Ramos (cell line): ENCODE measurements at regions not wholly inside any gene's neighbourhood (a gene's known extent, or its start where the extent isn't known, plus 50 kb on each side); places are given as distances from the start of the nearest gene placed in this dataset.
"Not testable (repeated sequence)": the region's sequence is repeated elsewhere in the genome, so short reads cannot be mapped to it uniquely, and the experiment has no call there.

Experiments used
- in situ Hi-C: fragments of 300-500 bp; cut with MboI; formaldehyde crosslinking; loops from one replicate; pipeline ENCODE4 v1.14.3; 2022; ENCODE audit warnings: low sequenced_read_pairs; ENCODE audit not compliant: unreplicated experiment

DNA sequence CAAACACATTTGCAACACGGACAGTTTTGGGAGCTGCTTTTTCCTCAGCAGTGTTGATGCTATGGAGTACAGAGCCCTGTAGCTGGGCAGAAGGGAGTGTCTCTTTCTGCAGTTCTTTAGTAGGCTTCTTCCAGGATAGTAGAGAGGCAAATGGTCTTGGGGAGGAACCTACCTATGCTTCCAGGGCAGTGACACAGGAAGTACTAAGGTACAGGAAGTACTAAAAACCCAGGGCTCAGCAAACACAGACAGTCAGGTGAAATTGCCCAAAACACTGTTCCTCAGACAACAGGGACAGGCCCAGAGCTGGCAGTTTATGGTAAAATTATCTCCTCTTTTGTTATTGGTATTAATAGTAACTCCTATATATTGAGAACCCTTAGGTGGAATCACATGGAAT is 217.6 kb downstream of the TTC8 start:
- in situ Hi-C loops, result loop anchor here (5.0 to 25.0 kb wide), 2 partner anchors 370 to 720 kb away; partner anchors contain the start of gene FOXN3

DNA sequence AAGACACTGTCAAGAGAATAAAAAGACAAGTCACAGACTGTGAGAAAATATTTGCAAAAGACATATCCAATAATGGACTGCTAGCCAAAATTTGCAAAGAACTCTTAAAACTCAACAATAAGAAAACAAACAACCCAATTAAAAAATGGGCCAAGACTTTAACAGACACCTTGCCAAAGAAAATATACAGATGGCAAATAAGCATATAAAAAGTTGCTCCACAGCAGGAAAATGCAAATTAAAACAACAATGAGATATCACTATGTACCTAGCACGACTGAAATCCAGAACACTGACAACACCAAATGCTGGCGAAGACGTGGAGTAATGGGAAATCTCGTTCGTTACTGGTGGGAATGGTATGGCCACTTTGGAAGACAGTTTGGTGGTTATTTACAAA is 228.9 kb downstream of the TTC8 start:
- in situ Hi-C loops, result no loop called here

DNA sequence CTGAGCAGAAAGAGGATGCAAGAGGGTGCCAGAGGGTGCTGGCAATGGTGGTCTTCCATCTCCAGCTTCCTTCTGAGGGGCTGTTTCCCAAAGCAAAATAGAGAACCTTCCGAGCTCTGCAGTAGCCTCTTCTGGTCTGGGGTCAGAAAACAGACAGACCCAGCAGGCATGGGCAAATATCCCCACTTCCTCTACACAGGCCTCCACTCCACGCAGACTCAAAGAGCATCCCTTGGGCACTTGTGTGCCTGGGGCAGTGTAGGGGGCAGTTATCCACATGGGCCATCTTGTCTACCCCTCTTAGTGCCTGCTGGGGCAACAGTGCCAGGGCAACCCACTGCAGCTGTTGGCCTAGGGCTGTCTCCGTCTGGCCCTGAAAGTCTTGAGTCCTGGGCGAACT is 231.9 kb downstream of the TTC8 start:
- in situ Hi-C loops, result no loop called here

DNA sequence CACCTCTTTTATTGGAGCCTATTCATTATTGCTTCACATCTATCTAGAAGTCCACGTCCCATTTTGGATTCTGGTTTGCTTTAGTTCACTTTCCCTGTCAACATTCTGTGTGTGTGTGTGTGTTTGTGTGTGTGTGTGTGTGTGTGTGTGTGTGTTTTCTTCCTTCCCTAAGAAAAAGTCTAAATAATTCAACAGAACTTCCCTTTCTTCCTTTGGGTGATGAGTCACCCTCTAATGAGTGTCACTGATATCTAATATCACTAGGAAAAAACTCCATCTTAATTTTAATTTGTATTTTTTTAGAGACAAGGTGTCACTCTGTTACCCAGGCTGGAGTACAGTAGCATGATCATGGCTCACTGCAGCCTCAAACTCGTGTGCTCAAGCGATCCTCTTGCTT is 234.2 kb downstream of the TTC8 start:
- in situ Hi-C loops, result no loop called here

DNA sequence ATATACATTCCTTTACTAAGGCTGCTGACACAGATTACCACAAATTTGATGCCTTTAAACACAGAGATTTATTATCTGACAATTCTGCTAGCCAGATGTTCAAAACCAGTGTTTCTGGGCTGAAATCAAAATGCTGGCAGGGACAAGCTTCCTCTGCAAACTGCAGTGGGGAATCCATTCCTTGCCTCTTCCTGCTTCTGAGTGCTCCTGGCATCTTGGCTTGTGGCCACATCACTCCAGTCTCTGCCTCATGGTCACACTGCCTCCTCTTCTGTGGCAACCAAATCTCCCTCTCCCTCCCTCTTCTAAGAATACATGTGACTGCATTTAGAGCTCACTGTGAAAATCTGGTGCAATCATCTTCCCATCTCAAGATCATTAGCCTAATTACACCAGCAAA is 235.7 kb downstream of the TTC8 start:
- in situ Hi-C loops, result no loop called here

DNA sequence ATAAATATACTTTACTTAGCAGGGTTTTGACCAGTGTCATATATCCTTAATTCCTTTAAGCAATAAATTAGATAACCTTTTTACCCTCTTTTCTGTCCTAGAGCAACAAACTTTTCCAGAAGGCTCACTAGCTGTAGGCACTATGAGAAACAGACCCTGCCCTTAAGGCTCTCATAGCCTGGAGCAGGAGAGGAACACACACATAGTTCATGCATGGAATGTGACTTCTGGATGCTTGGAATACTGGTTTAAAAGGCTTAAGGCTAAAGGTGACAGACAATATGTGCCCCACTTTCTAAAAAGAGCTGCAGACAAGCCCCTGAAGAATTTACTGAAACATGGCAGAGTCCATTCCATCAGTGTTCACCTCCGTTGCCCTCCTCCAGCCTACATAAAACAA is 237.2 kb downstream of the TTC8 start:
- in situ Hi-C loops, result no loop called here

DNA sequence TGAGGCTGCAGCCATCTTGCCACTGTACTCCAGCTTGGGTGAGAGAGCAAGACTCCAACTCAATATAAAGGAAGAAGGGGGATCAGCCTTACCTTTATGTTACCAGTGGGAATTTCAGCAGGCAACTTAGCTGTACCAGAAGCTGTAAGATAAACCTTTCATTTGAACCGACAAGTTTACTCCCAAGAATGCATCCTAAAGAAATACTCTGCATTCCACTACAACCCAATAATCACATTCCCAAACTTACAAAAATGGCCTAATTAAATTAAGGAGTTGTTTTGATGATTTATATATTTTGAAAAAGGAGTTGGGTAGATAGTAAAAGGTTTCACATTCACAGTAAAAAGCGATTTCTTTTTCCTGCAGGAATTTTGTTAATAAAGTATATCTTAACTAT is 241.4 kb downstream of the TTC8 start:
- in situ Hi-C loops, result no loop called here

DNA sequence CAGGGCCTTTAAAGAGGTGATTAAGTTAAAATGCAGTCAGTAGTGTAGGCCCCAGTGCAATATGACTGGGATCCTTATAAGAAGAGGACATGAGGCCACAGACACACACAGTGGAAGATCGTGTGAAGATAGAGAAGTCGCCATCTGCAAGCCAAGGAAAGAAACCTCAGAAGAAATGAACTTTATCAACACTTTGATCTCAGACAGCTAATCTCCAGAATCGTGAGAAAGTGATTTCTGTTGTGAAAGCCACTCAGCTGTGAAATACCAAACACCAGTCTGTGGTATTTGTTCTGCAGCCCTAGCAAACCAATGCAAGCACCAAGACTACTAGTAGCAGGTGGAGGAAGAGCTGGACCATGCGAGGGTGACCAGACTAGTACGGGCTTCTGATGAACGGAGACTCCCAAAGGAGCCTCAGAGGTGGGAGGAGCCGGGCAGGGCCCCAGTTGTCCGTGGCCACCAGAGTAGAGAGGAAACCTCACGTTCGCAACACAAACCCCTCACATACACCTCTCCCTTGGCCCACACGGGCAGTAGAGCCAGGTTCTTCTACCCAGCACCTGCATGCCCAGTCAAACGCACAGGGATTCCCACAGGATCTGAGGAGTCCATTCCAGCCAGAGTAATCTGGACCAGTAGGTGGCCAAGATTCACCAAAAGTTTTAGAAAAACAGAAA is 243.0 kb downstream of the TTC8 start:
- in situ Hi-C loops, result no loop called here

DNA sequence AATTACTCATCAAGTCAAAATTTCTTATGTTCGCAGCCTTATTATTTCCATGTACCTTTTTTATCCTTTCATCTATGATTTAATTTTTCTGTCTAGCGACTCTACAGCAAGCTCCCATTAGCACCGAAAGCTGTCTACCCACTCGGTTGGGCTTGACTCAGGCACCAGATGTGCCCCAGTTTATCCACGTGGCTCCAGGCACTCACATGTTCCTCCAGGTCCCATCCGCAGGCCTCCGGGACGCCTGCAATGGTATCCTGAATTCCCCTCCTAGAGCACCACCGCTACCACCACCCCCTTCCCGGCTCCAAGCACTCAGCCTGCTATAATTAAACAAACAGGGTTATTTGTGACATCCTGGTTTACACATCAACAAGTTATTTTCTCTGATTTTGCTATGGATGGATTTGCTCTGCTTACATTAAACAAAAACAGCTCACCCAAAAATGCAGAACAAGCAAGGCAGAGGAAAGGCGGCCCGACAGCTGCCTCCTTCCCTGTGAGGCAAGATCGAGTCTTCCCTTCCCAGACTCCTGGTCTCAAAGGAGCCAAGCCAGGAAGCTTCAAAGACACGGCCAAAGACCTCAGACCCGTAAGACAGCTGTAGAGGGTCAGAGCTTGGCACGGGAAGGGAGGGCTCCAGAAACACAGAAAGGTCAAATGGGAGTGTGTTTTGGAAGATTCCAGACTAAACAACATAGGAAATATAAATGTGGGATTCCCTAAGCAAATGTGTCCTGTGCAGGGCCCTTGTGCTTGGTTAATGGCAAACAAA is 253.8 kb downstream of the TTC8 start:
- in situ Hi-C loops, result no loop called here

DNA sequence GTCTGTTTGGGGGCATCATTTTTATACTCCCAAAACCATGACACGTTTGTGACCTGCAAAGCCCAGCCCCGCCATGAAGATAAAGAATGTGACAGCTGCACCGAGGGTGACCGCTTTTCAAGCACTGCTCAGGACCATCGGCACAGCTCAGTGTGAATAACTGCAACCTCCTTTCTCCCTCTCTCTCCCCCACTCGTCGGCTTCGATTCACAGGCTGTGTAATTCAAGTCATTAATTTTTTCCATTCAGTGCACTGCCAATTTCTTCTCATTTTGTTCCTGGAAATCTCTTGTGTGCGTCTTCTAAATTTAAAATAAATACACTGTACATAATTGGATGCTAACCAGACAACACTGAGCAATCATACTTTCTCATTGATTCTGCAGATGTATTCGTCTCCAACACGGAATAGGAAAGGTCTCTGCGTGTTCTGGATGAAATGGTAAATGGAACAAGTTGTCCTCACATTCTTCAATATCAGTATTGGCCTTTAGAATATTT is 260.8 kb downstream of the TTC8 start:
- in situ Hi-C loops, result no loop called here

DNA sequence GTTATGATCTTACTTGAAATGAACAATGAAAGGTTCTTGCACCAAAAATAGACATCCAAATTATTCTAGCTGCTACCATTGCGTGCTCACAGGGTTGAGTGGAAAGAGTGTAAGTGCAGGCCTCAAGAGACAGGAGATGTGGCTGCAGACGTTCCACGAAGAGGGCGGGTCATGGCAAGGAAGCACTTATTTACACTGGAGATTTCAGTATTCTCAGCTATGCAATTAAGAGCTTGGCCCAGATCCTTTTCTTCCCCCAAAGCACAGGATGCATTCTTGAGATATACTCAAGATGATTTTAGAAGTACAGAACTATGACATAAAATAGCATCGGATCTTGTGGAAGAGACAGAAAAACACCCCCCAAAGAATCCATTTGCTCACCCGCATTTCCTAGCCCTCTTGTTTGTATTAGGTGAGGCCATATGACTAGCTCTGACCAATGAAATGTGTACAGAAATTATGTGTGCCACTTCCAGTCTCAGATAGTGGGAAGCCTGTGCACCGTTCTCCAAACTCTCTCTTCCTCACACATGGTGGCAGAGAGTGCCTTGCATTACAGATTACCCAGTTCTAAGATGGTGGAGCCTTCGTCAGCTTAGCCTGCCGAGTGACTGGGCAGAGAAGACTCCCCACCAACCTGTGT is 261.4 kb downstream of the TTC8 start:
- in situ Hi-C loops, result no loop called here

DNA sequence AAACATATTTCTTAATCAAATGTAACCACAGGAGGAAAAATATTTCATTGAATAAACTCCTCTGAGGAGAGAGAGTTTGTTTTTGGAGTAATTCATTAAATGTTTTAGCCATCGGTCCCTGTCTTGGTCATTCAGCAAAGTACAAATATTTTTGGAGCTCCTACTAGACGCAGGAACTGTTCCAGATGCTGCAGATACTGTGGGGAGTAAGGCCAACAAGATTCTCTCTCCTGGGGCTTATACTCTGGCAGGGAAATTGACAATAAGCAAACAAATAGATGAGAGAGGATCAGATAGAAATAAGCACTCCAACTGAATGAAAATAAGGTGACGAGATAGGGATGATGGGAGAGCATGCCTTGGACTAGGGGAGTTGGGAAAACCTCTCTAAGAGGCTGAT is 264.1 kb downstream of the TTC8 start:
- in situ Hi-C loops, result no loop called here

DNA sequence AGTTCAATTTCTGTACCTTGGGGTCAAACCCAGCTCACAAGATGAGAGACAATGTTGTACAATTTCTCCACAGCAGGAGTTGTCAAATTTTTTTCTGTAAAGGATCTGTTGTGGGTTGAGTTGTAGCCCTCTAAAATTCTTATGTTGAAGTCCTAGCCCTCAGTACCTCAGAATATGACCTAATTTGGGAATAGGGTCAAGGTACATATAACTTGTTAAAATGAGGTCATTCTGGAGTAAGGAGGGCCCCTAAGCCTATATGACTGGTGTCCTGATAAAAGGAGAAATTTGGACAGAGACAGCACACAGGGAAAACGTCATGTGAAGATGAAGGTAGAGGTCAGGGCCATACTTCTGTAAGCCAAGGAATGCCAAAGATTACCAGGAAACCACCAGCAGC is 264.9 kb downstream of the TTC8 start:
- in situ Hi-C loops, result no loop called here

DNA sequence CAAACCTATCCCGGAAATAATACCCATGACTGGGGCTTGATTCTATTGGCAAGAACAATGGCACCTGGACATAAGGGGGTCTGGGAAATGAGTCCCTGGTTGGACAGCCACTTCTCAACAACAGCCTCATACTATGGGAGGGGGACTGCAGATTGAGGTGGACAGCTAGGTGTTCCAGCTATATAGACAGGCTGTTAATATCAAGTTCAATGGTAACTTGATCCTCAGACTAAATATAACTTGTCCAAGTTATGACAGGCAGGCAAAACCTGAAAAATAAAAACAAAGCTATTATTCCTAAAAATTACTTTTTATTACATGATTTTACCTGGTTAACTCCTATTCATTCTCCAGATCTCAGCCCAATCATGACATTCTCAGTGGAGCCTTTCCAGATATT is 267.3 kb downstream of the TTC8 start:
- in situ Hi-C loops, result no loop called here

DNA sequence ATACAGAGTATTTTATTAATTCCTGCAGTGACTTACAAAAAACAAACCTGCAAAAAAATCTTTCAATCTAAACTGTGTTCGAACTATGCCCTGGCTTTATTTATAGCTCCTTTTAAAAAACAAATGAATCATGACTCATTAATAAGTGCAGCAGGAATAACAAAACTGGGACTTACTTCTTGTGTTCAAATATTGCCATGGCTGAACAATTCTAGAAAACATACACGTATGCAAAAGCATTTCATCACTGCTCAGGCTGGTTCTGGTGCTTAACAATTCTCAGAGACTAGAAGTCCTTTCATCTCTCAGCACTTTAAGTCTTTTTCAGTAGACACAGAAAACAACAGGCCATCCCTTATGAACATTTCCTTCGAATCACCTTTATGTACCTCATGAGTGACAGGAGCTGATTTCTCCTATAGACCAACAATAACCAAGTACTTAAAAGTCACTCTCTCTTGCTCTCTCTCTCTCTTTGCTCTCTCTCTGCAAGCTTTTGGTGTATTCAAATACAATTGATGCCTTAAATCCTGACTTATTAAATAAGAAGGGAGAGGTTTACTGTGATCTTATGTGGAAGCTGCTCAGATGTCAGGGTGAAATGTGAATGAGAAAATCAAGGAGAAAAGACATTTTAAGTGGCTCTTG is 268.8 kb downstream of the TTC8 start:
- in situ Hi-C loops, result no loop called here

DNA sequence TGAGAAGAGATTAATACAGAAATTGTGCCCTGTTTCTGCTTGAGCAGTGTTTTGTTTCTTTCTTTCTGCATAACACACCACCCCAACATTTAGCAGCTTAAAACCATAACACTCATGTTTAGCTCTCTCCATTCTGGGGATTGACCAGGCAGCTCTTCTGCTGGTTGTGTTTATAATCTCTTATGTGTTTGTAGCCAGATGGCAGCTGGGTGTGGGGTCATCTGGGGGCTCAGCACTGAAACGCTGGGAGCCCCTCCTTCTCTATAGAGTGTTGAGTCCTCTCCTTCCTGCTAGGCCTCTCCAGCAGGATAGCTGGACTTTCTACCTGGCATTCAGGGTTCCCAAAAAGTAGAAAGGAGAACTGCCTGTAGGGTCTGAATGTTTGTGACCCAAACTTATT is 270.6 kb downstream of the TTC8 start:
- in situ Hi-C loops, result no loop called here

DNA sequence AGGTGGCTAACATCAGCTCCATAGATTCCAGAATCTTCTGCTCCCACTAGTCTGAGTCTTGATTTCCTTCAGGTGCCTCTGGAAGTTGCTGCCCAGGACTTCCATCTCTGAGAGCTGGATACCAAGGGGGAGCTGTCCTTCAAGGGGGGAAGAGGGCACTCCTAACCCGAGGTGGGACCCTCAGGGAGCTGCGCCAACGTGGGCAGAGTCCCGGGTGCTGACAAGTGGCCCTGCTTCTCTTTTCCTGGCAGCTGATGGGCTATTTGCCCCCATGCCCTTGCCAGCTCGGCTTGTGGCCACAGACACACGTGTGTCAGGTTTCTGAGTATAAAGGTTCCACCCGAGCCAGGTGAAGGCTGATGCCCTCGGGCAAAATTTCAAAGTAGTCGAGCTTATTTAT is 272.5 kb downstream of the TTC8 start:
- in situ Hi-C loops, result no loop called here

DNA sequence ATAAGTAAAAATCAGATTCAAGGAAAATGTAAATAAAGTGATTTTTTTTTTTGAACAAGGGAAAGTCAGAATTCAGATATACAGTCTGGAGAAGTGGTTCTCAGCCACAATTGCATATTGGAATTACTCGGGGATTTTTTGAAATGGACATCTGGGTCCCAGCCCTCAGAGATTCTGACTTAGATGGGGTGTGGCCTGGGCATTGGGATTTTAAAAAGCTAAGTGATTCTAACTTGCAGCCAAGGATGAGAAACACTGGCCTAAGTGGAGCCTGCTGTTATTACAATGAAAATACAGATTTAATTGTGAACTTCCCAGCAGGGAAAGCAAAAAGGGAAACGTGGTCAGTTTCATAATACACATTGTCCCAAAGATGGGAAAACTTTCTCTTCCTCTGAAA is 273.8 kb downstream of the TTC8 start:
- in situ Hi-C loops, result no loop called here

DNA sequence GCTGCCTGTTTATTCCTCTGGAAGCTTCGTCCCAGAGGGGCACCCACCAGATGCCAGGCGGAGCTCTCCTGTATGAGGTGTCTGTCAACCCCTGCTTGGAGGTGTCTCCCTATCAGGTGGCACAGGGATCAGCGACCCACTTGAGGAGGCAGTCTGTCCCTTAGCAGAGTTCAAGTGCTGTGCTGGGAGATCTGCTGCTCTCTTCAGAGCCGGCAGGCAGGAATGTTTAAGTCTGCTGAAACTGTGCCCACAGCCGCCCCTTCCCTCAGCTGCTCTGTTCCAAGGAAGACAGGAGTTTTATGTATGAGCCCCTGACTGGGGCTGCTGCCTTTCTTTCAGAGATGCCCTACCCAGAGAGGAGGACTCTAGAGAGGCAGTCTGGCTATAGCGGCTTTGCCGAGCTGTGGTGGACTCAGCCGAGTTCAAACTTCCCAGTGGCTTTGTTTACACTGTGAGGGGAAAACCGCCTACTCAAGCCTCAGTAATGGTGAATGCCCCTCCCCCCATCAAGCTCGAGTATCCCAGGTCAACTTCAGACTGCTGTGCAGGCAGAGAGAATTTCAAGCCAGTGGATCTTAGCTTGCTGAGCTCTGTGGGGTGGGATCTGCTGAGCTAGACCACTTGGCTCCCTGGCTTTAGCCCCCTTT is 279.8 kb downstream of the TTC8 start:
- in situ Hi-C loops, result not testable (repeated sequence)

DNA sequence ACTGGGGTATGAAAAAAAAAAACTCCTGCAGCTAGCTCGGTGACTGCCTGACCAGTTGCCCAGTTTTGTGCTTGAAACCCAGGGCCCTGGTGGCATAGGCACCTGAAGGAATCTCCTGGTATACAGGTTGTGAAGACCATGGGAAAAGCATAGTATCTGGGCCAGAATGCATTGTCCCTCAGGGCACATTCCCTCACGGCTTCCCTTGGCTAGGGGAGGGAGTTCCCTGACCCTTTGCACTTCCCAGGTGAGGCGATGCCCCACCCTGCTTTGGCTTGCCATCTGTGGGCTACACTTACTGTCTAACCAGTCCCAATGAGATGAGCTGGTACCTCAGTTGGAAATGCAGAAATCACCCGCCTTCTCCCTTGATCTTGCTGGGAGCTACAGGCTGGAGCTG is 280.4 kb downstream of the TTC8 start:
- in situ Hi-C loops, result not testable (repeated sequence)
